ENCODE measurements at regions not wholly inside any gene's neighbourhood (a gene's known extent, or its start where the extent isn't known, plus 50 kb on each side); places are given as distances from the start of the nearest gene placed in this dataset.
A peak's percentile ranks its signal among the peaks of the same experiment; 100 is the strongest.

DNA sequence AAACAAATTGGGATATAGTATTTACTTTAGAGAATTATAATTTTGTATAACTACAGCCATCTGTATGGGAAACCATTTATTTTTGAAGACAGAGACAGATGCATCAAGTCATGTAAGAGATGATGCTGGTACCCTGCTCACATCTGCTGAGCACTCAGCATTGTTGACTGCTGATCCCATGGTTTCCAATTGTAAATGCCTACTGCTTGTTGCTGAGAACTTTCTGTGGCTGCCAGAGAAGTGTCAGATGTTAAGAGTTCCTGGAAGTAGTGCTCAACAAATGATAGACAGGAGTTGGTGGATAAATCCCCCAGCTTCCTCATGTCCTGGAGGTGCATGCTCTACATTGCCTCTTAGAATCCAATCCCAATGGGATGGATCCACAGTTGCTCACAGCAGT lies 167.1 kb downstream of the OXSM start:
- H3K27me3 ChIP-seq (ENCODE audit: insufficient read depth, low read depth, low read length) = no peaks in the 10 kb centered on the region
- no peak overlapping the region for H3K4me2 ChIP-seq (ENCODE audit: low read length)
- H3K79me2 ChIP-seq (replicated peaks; ENCODE audit: insufficient read depth, low read length) = no peaks in the 10 kb centered on the region
- no peaks in the 10 kb centered on the region for H4K20me1 ChIP-seq (ENCODE audit: insufficient read depth)
- H3K9me3 ChIP-seq (ENCODE audit: low read length) = no peaks in the 10 kb centered on the region
- H3F3A ChIP-seq (ENCODE audit: insufficient read depth, low read length, poor library complexity, severe bottlenecking) = no peaks in the 10 kb centered on the region
- no peaks in the 10 kb centered on the region for H3K36me3 ChIP-seq (ENCODE audit: insufficient read depth, low read length)
- H3K4me3 ChIP-seq (ENCODE audit: low read length) = no peak overlapping the region
- peak overlapping the region; percentile 59 for H3K27ac ChIP-seq (ENCODE audit: low read length)
- no peaks in the 10 kb centered on the region for H3K9me2 ChIP-seq (ENCODE audit: insufficient read depth, low read length)
- no peak overlapping the region for H3K9ac ChIP-seq (ENCODE audit: low read length)
- TF ChIP-seq EZH2 (IDR thresholded peaks at IDR 0.05; ENCODE audit: borderline replicate concordance, insufficient read depth, low read length, poor library complexity, severe bottlenecking) (no peak), RAD21 (conservative IDR thresholded peaks at IDR 0.05) (no peak), POLR2AphosphoS5 (IDR thresholded peaks at IDR 0.05) (no peak), EP300 (conservative IDR thresholded peaks at IDR 0.05; ENCODE audit: poor library complexity, severe bottlenecking) (no peak)
- H2AFZ ChIP-seq (ENCODE audit: low read depth, low read length) = no peak overlapping the region

DNA sequence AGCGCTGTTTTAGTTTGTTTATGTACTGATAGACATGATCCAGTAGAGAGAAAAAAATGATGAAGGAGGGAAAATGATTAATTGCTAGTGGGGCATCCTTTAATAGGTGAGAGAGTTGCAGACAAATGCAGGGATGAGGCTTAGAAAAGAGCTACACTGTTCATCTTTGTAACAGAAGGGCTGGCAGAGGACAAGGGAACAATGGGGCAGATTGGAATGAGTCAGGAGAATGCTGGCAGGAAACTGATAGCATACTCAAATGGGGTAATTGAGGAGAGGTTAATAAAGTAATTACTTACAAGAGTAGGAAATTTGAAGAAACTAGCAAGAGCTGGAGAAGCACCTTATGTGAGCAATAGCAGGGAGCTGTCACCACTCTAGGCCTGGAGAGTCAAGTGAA lies 170.9 kb downstream of the OXSM start:
- Histone ChIP-seq H3K27me3 (ENCODE audit: insufficient read depth, low read depth, low read length) (no peaks in the 10 kb centered on the region), H3K27ac (ENCODE audit: low read length) (no peak overlapping the region), H4K20me1 (ENCODE audit: insufficient read depth) (no peaks in the 10 kb centered on the region), H3K79me2 (replicated peaks; ENCODE audit: insufficient read depth, low read length) (no peaks in the 10 kb centered on the region), H2AFZ (ENCODE audit: low read depth, low read length) (no peak overlapping the region), H3K4me2 (ENCODE audit: low read length) (no peak overlapping the region), H3K9me3 (ENCODE audit: low read length) (no peaks in the 10 kb centered on the region), H3F3A (ENCODE audit: insufficient read depth, low read length, poor library complexity, severe bottlenecking) (no peaks in the 10 kb centered on the region), H3K9me2 (ENCODE audit: insufficient read depth, low read length) (no peaks in the 10 kb centered on the region), H3K9ac (ENCODE audit: low read length) (no peak overlapping the region), H3K36me3 (ENCODE audit: insufficient read depth, low read length) (no peaks in the 10 kb centered on the region), H3K4me3 (ENCODE audit: low read length) (no peak overlapping the region)
- no peak for TF ChIP-seq RAD21 (conservative IDR thresholded peaks at IDR 0.05)
- no peak for TF ChIP-seq SMC3 (conservative IDR thresholded peaks at IDR 0.05; ENCODE audit: poor library complexity)
- TF ChIP-seq POLR2AphosphoS5 (IDR thresholded peaks at IDR 0.05) = no peak
- TF ChIP-seq MXI1 (conservative IDR thresholded peaks at IDR 0.05; ENCODE audit: poor library complexity, severe bottlenecking) = no peak
- no peak for TF ChIP-seq EP300 (conservative IDR thresholded peaks at IDR 0.05; ENCODE audit: poor library complexity, severe bottlenecking)
- TF ChIP-seq EZH2 (IDR thresholded peaks at IDR 0.05; ENCODE audit: borderline replicate concordance, insufficient read depth, low read length, poor library complexity, severe bottlenecking) = no peak
- TF ChIP-seq, protein P1, sequence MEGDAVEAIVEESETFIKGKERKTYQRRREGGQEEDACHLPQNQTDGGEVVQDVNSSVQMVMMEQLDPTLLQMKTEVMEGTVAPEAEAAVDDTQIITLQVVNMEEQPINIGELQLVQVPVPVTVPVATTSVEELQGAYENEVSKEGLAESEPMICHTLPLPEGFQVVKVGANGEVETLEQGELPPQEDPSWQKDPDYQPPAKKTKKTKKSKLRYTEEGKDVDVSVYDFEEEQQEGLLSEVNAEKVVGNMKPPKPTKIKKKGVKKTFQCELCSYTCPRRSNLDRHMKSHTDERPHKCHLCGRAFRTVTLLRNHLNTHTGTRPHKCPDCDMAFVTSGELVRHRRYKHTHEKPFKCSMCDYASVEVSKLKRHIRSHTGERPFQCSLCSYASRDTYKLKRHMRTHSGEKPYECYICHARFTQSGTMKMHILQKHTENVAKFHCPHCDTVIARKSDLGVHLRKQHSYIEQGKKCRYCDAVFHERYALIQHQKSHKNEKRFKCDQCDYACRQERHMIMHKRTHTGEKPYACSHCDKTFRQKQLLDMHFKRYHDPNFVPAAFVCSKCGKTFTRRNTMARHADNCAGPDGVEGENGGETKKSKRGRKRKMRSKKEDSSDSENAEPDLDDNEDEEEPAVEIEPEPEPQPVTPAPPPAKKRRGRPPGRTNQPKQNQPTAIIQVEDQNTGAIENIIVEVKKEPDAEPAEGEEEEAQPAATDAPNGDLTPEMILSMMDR (IDR thresholded peaks at IDR 0.05; ENCODE audit: poor library complexity, severe bottlenecking) = no peak
- TF ChIP-seq, protein P2, sequence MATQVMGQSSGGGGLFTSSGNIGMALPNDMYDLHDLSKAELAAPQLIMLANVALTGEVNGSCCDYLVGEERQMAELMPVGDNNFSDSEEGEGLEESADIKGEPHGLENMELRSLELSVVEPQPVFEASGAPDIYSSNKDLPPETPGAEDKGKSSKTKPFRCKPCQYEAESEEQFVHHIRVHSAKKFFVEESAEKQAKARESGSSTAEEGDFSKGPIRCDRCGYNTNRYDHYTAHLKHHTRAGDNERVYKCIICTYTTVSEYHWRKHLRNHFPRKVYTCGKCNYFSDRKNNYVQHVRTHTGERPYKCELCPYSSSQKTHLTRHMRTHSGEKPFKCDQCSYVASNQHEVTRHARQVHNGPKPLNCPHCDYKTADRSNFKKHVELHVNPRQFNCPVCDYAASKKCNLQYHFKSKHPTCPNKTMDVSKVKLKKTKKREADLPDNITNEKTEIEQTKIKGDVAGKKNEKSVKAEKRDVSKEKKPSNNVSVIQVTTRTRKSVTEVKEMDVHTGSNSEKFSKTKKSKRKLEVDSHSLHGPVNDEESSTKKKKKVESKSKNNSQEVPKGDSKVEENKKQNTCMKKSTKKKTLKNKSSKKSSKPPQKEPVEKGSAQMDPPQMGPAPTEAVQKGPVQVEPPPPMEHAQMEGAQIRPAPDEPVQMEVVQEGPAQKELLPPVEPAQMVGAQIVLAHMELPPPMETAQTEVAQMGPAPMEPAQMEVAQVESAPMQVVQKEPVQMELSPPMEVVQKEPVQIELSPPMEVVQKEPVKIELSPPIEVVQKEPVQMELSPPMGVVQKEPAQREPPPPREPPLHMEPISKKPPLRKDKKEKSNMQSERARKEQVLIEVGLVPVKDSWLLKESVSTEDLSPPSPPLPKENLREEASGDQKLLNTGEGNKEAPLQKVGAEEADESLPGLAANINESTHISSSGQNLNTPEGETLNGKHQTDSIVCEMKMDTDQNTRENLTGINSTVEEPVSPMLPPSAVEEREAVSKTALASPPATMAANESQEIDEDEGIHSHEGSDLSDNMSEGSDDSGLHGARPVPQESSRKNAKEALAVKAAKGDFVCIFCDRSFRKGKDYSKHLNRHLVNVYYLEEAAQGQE (IDR thresholded peaks at IDR 0.05; ENCODE audit: borderline replicate concordance) = no peak
- TF ChIP-seq TAF1 (IDR thresholded peaks at IDR 0.05; ENCODE audit: low read depth) = no peak

Measured in neural cell (in vitro differentiated cells).